NOMO-1 treated with DMSO at 0.1 percent for 48 hours (cell line): ENCODE measurements at regions not wholly inside any gene's neighbourhood (a gene's known extent, or its start where the extent isn't known, plus 50 kb on each side); places are given as distances from the start of the nearest gene placed in this dataset.
A peak's percentile ranks its signal among the peaks of the same experiment; 100 is the strongest.
"Not testable (repeated sequence)": the region's sequence is repeated elsewhere in the genome, so short reads cannot be mapped to it uniquely, and the experiment has no call there.

Experiments used
- DNase-seq: peaks from one replicate; lab custom pipeline; 2025; ENCODE audit not compliant: unreplicated experiment; lab: John Stamatoyannopoulos, UW

DNA sequence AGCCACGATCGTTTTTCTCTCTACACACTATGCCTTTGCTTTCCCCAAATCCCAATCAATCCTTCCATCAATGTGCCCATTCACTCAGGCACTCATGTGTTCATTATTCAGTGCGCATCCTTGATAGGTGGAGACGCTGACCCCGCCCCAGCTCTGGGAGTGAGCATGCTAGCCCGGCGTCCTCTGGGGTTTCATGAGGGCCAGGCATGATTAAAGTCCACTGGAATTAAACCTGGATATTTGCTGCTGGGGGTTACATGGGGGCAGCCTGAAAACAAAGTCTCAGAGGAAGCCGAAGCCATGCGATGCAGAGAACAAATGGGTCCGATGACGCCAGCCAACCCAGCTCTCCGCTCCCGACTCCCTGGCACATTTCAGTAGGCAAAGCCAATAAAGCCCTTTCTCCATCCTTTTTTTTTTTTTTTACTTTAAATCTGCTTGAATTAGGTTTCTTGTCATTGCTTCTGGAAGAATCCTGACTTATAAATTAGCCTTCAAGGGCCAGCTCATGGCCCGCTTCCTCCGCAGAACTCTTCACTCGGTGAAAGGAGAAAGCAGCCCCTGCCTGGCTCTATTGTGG, 316.4 kb upstream of the ID2 start:
- no peak for DNase-seq

DNA sequence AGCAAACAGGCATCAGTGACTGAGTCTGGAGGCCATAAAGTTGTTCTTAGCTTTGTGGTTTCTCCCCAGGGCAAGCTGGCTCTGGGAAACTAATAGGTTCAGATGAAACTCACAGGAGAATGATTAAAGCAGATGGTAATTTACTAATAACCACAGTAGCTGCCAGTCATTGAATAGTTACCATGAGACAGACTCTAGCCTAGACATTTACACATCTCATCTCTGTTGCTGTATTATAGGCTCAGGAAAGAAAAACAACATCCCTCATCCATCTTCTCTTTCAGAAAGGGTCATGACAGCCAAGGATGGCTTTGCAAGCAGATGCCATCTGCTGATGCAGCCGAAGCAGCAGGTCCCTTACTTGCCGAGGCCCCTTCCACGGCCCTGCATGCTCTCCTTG, 314.0 kb upstream of the ID2 start:
- no peak for DNase-seq

DNA sequence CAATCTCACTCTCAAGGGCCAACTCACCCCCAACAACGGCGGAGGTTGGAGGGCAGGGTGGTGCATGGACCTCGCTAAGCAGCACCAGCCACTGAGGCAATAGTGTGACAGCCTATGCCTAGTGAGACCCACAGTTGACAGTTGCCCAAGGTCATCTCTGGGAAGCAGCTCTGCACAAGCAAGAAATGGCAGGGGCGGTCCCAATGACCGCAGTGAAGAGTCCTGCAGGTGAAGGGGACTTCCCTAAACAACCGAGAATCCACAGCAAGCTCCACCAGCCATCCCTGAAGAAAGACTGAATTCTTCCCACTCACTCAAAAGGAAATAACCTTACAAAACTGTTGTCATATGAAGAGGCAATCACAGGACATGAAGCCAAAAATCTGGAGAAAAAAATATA, 313.4 kb upstream of the ID2 start:
- no peak for DNase-seq

DNA sequence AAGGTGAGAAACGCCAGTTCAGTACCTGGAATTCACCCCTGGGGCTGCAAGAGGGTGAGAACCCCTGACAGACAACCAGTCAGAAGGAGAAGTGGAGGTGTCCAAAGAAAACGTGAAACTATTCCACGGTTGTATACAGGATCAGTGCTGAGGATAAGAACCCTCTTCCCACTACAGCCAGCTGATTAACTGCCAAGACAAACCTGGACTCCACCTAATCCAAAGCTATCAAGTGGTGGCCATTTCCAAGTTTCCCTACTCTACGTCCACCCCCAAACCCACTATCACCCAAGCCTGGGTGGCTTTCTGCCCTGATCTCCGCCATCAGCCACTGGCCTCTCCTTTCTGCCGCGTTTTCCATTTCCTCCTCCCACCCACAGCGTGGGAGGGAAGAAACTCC, 312.3 kb upstream of the ID2 start:
- DNase-seq: no peak

DNA sequence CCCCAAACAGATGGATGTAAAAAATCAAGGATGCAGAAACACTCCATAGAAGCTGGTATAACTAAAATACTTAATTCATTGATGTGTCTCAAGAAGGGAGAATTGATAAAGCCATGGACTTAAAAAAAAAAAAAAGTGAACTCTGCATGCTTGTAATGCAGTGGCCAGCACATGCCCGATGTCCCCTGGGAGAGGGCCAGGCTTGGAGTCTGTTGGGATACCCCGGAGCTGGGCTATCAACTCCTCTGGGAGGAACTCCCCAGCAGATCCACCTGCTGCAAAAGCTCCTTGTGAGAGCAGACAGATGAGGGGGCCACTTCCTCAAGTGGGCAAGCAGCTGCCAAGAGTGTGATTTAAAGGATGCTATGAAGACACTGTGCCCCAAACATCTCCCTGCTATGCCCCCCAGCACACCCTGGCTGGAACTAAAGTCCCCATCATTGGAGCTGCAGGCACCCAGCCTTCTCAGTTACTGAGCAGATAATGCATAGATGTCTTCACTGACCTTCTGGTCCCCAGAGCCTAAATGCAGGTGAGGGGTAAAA, 311.5 kb upstream of the ID2 start:
- peak; percentile 11 for DNase-seq

DNA sequence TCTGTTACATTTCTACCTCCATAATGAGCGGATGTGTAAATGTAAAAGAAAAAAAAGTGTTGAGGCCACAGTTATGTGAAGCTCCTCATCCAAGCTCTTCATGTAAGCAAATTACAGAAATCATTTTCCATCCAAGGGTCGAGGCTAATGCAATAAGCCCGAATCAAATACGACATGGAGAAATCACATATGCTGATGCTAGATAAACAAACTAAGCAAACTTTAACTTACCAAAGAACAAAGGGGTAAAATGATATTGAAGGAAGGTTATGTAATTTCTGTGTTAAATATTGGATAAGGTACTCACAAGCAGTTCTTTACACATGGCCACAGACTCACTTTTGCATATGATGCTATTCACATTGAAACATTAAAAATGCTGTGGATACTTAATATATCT, 310.2 kb upstream of the ID2 start:
- DNase-seq: no peak

DNA sequence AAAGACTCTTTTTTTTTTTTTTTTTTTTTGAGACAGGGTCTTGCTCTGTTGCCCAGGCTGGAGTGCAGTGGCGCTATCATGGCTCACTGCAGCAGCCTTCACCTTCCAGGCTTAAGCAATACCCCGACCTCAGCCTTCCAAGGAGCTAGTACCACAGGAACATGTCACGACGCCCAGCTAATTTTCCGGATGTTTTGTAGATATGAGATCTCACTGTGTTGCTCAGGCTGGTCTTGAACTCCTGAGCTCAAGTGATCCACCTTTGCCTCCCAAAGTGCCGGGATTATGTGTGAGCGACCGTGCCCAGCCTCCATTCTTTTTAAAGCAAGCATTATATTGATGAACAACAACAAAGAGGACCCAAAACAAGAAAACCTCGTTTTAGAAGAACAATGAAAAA, 307.1 kb upstream of the ID2 start:
- no peak for DNase-seq

DNA sequence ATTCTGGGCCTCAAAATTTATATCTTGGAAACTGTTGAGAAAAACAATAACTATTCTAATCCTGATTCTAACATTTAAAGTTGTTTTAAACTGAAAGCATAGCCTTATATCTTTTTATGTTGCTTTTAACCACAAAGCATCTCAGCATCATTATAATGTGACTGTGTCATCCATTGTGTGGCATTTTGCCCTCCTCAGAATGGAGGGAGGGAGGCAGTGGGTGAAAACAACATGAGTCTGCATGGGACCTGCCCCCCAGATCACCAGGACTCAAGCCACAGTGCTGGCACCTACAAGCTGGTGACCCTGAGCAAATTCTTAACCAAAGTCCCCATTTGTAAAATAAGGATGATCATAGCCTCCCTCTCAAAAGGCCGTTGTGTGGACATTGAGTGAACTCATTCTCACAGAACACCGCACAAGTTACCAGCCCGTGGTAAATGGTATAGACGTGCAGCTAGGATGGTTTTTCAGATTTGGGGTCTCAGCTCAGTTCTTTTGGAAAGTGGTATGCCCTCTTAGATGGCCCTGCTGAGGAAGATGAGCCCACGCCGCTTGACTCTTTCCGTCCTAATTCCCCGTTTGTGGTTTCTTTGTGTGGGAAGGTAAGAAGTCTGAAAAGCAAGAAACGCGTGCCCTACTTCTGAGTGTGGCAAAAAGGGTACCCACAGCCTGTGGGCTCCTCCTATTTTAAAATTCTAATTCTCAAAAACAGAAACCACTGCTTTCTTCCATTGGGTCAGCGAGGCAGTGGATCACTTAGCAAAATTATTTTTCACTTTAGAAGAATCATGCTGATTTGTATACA, 305.0 kb upstream of the ID2 start:
- DNase-seq: no peak

DNA sequence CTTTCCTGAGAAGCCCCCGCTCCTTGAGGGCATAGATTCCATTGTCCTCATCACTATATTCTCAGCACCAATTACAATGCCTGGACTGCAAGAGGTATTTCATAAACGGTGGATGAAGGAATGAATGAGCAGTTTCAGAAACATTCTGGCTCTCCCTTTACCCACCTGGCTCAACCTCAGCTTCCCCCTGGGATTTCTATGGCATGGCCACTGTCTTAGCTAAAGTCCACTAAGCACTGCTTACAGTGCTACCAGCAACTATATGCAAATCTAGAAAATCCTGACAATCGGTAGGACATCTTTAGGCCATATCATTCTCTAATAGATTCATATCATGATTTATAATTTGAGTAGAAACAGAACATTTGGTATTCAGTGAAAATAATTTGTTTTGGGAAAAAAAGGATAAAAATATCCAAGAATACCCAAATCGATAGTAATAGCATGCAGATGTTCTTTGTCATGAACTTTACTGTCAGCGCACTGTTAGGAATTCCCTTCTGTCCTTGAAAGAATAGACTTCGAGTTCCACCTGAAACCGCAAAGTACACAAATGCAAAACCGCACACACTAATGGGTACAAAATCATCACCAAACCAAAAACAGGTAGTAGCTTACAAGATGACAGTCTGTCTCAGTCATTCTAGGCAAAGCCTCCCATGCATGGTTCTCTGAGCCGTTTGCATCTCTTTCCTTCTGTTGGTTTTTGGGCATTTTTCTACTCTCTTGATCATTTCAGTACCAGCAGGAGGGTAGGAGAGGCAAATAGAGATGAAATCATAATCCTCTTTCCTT, 303.6 kb upstream of the ID2 start:
- no peak for DNase-seq

DNA sequence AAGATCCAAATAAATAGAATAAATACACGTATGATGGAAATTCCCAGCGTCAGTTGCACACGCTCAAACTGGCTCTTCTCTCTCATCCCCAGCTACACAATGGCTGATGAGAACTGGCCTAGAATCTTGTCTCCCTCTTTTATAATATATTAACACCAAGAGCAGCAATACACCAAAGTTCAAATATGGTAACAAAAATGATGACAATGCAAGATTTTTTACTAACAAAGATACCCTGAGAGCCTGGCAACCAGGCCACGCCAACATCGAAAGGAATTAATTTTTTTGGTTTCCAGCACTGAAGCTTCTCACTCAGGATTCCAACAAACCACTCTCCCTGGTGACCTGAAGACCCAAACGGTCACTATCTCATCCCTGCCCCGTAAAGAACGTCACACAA, 302.7 kb upstream of the ID2 start:
- DNase-seq: no peak

DNA sequence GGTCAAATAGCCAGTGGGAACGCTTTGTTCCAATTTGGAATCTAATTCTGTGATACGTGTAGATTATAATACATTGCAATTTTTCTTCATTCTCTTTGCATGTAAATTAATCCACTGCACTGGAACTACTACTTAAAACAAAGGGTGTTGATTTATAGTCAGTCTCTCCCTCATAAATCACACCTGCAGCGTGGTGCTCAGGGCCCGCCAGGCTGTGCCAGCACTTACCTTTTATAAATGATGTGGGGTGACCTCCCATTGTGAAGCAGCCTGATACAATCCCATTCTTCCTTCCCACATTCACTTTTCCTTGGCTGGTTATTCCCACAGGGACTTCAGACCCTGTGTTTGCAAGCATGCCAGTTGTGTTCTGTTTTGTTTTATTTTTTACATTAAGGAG, 302.3 kb upstream of the ID2 start:
- no peak for DNase-seq

DNA sequence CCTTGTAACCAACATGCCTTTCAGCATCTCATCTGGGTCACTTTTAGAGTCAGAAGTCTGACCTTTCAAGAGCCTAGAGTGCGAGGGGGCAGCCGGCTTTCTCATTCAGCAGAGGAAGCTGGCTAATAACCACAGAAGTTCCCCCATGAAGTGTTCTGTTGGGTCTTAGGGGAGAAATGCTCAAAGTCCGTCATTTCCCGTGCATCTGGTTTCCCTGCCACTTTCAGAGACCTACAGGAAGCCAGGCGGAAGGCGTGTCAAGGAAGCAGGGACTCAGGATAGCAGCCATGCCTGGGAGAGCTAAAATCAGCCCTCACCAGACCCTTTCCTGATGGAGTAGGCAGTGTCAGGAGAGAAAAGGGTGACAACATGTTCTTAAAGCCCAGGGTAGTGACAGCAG, 301.8 kb upstream of the ID2 start:
- no peak for DNase-seq

DNA sequence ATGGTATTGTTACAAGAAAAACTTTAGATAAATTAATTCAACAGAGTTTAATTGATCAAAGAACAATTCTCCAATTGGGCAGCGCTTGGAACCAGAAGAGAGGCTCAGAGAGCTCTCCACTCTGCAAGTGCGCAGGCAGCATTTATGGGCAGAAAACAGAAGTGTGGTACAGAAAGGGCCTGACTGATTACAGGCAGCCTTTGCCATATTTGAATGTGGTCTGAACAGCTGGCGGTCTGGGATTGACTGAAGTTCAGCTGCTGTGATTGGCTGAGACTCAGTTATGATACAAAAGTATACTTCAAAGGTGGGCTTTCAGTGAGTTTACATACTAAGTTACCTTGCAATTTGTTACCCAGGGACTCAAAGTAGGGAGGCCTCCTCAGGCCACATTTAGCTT, 301.3 kb upstream of the ID2 start:
- no peak for DNase-seq

DNA sequence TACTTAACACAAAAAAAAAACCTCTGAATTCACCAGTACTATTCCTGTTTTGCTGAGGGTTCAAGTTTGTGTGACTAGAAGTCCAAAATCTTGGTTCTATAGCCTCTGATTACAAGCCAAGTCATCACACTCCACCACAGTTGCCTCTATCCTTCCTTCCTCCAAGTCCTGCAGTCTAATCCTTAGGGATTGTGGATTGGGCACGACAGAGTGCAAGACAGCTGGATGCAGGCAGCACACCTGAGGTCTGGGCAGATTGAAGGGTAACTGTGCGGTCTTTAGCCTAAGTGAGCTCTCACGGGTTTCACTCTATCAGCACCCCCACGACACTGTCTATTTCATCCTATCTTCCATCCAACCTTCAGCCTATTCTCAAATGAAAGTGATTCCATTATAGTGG, 299.4 kb upstream of the ID2 start:
- DNase-seq: no peak

DNA sequence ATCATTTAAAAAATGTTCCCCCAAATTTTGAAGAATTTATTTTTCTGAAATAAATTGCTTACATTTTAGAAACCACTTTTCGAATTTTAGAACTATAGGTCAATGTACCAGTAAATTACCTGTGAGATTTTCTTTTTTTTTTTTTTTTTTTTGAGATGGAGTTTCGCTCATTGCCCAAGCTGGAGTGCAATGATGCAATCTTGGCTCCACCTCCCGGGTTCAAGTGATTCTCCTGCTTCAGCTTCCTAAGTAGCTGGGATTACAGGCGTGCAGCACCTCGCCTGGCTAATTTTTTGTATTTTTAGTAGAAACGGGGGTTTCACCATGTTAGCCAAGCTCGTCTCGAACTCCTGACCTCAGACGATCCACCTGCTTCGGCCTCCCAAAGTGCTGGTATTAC, 295.1 kb upstream of the ID2 start:
- DNase-seq: not testable (repeated sequence)

DNA sequence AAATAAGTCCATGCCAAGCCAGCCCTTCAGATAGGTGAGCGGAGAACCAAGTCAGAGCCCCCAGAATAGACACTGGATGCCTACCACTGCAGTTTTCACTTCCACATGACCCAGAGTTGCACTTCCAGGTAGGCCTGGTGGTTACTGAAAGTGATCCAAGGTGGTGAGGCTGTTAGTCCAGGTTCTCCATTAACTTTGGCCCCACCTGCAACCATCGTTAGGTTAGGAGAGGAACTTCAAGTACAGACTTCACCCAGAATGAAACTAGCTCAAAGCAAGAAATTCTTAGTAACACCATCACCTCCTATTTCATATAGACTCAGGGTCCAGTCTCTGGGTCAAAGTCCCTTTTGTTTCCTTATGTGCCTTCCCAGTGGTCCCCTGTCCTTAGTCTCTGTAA, 293.1 kb upstream of the ID2 start:
- DNase-seq: no peak

DNA sequence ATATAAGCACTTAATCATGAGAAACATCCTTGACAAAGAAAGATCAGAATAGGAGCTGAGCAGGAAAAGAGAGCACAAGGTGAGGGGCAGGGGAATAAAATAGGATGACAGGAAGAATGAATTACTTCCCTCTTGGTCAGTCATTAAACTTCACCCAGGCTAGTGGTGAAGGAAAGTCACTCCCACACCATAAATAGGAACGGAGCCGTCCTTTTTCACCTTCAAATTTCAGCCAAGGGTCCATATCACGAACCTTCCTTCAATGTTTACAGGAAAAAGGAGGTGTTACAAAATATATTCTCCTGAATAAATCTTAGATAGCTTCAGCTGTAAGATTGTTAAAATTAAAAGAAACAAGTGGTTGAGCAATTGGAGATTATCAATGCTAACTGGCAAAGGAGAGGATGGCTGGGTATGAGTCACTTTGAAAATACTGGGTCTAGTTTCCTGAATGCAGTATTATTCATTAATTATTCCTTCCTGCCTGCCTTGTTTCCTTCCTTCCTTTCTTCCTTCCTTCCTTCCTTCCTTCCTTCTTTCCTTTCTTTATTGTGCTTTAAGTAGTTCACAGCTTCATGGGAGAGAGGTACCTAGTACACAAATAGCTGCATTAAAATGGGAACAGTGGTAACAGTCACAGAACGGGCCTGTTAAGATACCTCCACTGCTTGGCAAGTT, 292.3 kb upstream of the ID2 start:
- DNase-seq: peak; percentile 69

DNA sequence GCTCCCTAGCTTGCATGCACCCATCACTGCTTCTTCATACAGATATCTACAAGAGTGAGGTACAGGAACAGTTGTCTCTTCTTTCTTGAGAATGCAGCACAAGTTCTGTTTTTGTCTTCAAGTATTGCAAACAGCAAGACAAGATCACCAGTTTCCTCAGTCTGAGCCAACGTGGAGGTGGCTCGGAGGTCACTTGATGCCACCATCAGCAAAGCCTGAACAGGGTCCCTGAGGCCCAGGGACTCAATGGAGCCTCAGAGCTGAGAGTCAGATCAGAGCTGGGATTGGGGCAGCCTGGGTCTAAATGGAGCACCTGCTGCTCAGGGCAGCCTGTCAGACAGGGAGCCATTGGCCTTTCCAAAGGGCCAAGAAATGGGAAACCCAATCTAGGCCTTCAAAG, 290.7 kb upstream of the ID2 start:
- DNase-seq: no peak

DNA sequence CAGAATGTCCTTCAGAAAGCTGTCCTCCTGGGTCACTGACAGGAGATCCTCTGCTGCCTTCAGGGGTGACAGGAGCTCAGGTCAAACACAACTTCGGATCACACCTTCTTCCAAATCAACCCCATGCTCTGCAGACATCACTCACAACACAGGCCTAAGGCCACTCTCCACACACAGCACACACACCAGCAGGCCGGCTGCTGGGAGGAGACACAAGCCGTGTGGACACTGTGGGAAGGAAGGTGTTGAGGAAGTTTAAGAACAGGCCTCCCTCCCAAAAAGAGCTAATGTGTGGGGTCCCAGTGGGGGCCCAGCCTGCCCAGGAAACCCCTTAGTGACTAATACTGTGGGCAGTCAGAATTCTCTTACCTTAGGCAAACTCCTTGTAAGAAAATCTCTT, 290.3 kb upstream of the ID2 start:
- no peak for DNase-seq

DNA sequence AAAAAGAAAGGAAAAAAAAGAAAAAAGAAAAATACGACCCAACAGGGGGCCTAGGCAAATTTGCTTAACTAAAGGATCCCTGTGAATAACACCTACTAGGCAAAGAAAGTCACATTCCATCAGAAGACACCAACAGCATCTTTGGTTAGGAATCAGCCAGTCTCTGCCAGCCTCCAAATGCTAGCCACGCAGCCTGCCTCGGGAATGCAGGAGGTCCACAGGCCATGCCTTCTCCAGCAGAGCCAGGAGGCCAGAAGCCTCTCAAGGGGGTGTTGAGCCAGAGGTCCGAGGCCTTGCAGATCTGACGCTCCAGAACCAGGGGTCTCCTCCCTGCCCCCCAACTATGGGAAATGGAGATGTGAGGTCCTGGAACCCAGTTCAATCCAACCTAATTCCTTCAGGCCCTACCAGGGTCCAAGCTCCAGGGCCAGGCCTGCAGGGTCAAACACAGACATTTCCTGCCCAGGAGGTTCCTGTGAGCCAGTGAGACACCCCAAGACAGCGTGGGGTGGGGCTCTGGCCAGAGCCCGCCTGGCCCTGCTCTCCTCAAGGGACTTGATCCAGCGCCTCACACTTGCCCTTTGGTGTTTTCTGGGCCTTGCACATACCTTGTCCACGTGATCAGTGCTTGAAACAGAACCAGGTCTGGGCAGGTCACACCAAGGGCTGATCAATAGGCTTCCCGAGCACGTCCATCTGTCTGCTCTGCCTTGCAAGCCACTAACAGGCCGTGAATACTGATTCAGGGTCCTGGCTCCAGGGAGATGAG, 289.6 kb upstream of the ID2 start:
- DNase-seq: no peak

DNA sequence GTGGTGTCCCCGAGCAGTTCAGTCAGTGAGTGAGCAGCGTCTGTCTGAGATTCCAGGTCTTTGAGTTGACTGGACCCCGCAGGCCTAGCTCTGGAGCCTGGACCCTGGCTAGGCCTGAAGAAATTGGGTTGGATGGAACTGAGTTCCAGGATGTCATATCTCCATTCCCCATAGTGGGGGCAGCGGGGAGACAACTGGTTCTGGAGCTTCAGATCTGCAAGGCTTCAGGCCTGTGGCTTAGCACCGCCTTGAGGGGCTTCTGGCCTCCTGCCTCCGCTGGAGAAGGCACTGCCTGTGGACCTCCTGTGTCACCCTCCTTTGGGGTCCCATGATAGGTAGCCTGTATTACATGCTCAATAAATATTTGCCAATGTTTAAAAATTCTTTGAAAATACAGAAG, 288.4 kb upstream of the ID2 start:
- DNase-seq: no peak
